ENCODE measurements at regions not wholly inside any gene's neighbourhood (a gene's known extent, or its start where the extent isn't known, plus 50 kb on each side); places are given as distances from the start of the nearest gene placed in this dataset.

GRCh38 chr7:34331102-34331501, 326.9 kb upstream of the NPSR1 start (continued):
- TF ChIP-seq ELK1 (CRISPR knock-in tag; IDR thresholded peaks at IDR 0.05), result no peak
- no peak for TF ChIP-seq SREBF1 (IDR thresholded peaks at IDR 0.05; ENCODE audit: borderline replicate concordance, low read depth, low read length)

- Histone ChIP-seq H3K9me1 (ENCODE audit: control insufficient read depth, insufficient read depth, low read length) (no peaks in the 10 kb centered on the region), H3K79me2 (ENCODE audit: control insufficient read depth, insufficient read depth, low read length) (no peaks in the 10 kb centered on the region), H3K9me3 (replicated peaks; ENCODE audit: control insufficient read depth, insufficient read depth, low read depth, low read length) (no peaks in the 10 kb centered on the region; the same call in 1 of the 2 replicates), H3K4me3 (no peak overlapping the region), H3K4me1 (replicated peaks in 1 of 2; ENCODE audit: control insufficient read depth in 2 of 2, insufficient read depth in 2 of 2, low read length in 2 of 2) (no peaks in the 10 kb centered on the region), H2AFZ (ENCODE audit: low read depth, low read length) (no peak overlapping the region), H3K27ac (ENCODE audit: extremely low read depth, low read depth, low read length) (no peak overlapping the region), H3K36me3 (ENCODE audit: control insufficient read depth, insufficient read depth, low read length) (no peaks in the 10 kb centered on the region), H3K27me3 (ENCODE audit: control insufficient read depth in 2 of 2, insufficient read depth in 2 of 2, low read length in 2 of 2) (no peaks in the 10 kb centered on the region), H3K9ac (ENCODE audit: insufficient read depth in 1 of 2, low read depth in 2 of 2, low read length in 2 of 2) (no peak overlapping the region), H4K20me1 (replicated peaks; ENCODE audit: control insufficient read depth, insufficient read depth, low read length) (no peaks in the 10 kb centered on the region), H3K4me2 (ENCODE audit: insufficient read depth, low read length) (no peak overlapping the region)
- ChIA-PET POLR2A (no interaction called here), CTCF (ENCODE audit: low intra/inter-chr PET ratio) (no interaction called here)
- no TSS peak for BruUV-seq (replicated peaks)
- no peak for TF ChIP-seq CBX5 (IDR thresholded peaks at IDR 0.05; ENCODE audit: borderline replicate concordance, low read depth)
- DNase-seq (ENCODE audit: extremely low read depth in 1 of 4, low spot score in 3 of 4), result no peak
- in situ Hi-C loops (cut with MboI), result no loop called here
- intact Hi-C loops (cut with micrococcal nuclease), result no loop called here
- 3% methylated on average over 4 of the region's 4 CpGs for WGBS (ENCODE audit: insufficient coverage, low coverage, missing lambda C conversion rate)
- FAIRE-seq, result no peak
- ATAC-seq, result no peak
Observed at GRCh38 chr7:34332006-34332405, 326.0 kb upstream of the NPSR1 start.

- intact Hi-C loops (cut with micrococcal nuclease) (no loop called here), in situ Hi-C loops (cut with MboI) (no loop called here)
- H3K79me2 ChIP-seq (ENCODE audit: control insufficient read depth, insufficient read depth, low read length), result no peaks in the 10 kb centered on the region
- H3K9me3 ChIP-seq (replicated peaks; ENCODE audit: control insufficient read depth, insufficient read depth, low read depth, low read length), result no peaks in the 10 kb centered on the region; the same call in 1 of the 2 replicates
- H3K9ac ChIP-seq (ENCODE audit: insufficient read depth in 1 of 2, low read depth in 2 of 2, low read length in 2 of 2), result no peak overlapping the region
- no TSS peak for BruUV-seq (replicated peaks)
- CTCF ChIA-PET (ENCODE audit: low intra/inter-chr PET ratio), result no interaction called here
- H3K4me2 ChIP-seq (ENCODE audit: insufficient read depth, low read length), result no peak overlapping the region
- WGBS (ENCODE audit: insufficient coverage, low coverage, missing lambda C conversion rate), result 0% methylated on average over 2 of the region's 2 CpGs
- H3K4me3 ChIP-seq, result no peak overlapping the region
- no peak for FAIRE-seq
- H3K27ac ChIP-seq (ENCODE audit: extremely low read depth, low read depth, low read length), result no peak overlapping the region
- H3K4me1 ChIP-seq (replicated peaks in 1 of 2; ENCODE audit: control insufficient read depth in 2 of 2, insufficient read depth in 2 of 2, low read length in 2 of 2), result no peaks in the 10 kb centered on the region
- no peaks in the 10 kb centered on the region for H3K27me3 ChIP-seq (ENCODE audit: control insufficient read depth in 2 of 2, insufficient read depth in 2 of 2, low read length in 2 of 2)
- POLR2A ChIA-PET, result no interaction called here
- H3K36me3 ChIP-seq (ENCODE audit: control insufficient read depth, insufficient read depth, low read length), result no peaks in the 10 kb centered on the region
- no peak overlapping the region for H2AFZ ChIP-seq (ENCODE audit: low read depth, low read length)
- no peak for ATAC-seq
- DNase-seq (ENCODE audit: extremely low read depth in 1 of 4, low spot score in 3 of 4), result no peak
- no peak for TF ChIP-seq TCF7 (IDR thresholded peaks at IDR 0.05; ENCODE audit: borderline replicate concordance)
- no peak for TF ChIP-seq KLF1 (tag; IDR thresholded peaks at IDR 0.05)
- no peak for TF ChIP-seq KHSRP (IDR thresholded peaks at IDR 0.05)
- no peak for TF ChIP-seq PHTF2 (CRISPR knock-in tag; IDR thresholded peaks at IDR 0.05)
- no peaks in the 10 kb centered on the region for H3K9me1 ChIP-seq (ENCODE audit: control insufficient read depth, insufficient read depth, low read length)
- no peaks in the 10 kb centered on the region for H4K20me1 ChIP-seq (replicated peaks; ENCODE audit: control insufficient read depth, insufficient read depth, low read length)
Observed at GRCh38 chr7:34333184-34333583, 324.8 kb upstream of the NPSR1 start.
